H1 (cell line): ENCODE measurements at regions not wholly inside any gene's neighbourhood (a gene's known extent, or its start where the extent isn't known, plus 50 kb on each side); places are given as distances from the start of the nearest gene placed in this dataset.

Experiments
- CTCF ChIA-PET: fragments of 300-600 bp; sonication (Branson Sonifier 250); formaldehyde crosslinking; loops from one replicate; lab custom pipeline; 2021; ENCODE audit not compliant: partially characterized antibody; lab: Charles Lee
- POLR2A ChIA-PET: fragments of 300-600 bp; sonication (Branson Sonifier 250); formaldehyde crosslinking; loops from one replicate; lab custom pipeline; 2021; ENCODE audit warnings: inconsistent platforms; ENCODE audit not compliant: partially characterized antibody; lab: Charles Lee
- DNase-seq, 2 experiments: peaks; one replicate each; pipeline versions ENCODE4 v3.0.0 to v3.0.0-alpha.2; 2010 to 2022; ENCODE audit warnings: low spot score in 2 of 2, low read depth in 1 of 2, mixed read lengths in 1 of 2
- FAIRE-seq: peaks from 2 replicates; lab custom pipeline; 2011; peaks lifted over from hg19 to GRCh38; lab: Jason Lieb, UNC
- H2AFZ ChIP-seq: 2 replicates; pipeline ENCODE4 v1.8.1; 2012; ENCODE audit warnings: low read length, inconsistent platforms
- H2AK5ac ChIP-seq: 2 replicates; pipeline ENCODE4 v1.6.1; 2013; ENCODE audit warnings: low read depth, low read length
- H2BK120ac ChIP-seq: replicated peaks from 2 replicates; pipeline ENCODE3; 2013; ENCODE audit warnings: low read depth, low read length, inconsistent platforms
- H2BK12ac ChIP-seq: 2 replicates; pipeline ENCODE4 v1.6.1; 2013; ENCODE audit warnings: low read depth, low read length
- H2BK15ac ChIP-seq: 2 replicates; pipeline ENCODE4 v1.6.1; 2013; ENCODE audit warnings: low read length
- H2BK20ac ChIP-seq: 2 replicates; pipeline ENCODE4 v1.6.1; 2013; ENCODE audit warnings: low read length
- H2BK5ac ChIP-seq: 2 replicates; pipeline ENCODE4 v1.6.1; 2013; ENCODE audit warnings: low read depth, low read length
- H3K14ac ChIP-seq: 2 replicates; pipeline ENCODE4 v1.6.1; 2013; ENCODE audit warnings: inconsistent platforms; ENCODE audit not compliant: insufficient read length
- H3K18ac ChIP-seq: 2 replicates; pipeline ENCODE4 v1.6.1; 2013; ENCODE audit warnings: low read length; ENCODE audit errors: extremely low read depth
- H3K23ac ChIP-seq: 2 replicates; pipeline ENCODE4 v1.6.1; 2013; ENCODE audit warnings: inconsistent platforms; ENCODE audit not compliant: insufficient read length
- H3K23me2 ChIP-seq: 2 replicates; pipeline ENCODE4 v1.6.1; 2013; ENCODE audit warnings: low read depth, low read length
- H3K27ac ChIP-seq: 2 replicates; pipeline ENCODE4 v1.6.1; 2011; ENCODE audit warnings: low read depth, low read length, inconsistent platforms
- H3K27me3 ChIP-seq, 4 experiments: replicated peaks in 1 of 4; 1 replicate in 1 of 4; 2 replicates in 3 of 4; pipeline versions ENCODE4 v1.6.1 to v1.8.1; 2011 to 2013; ENCODE audit warnings: low read length in 3 of 4, mild to moderate bottlenecking in 3 of 4, inconsistent platforms in 2 of 4, mixed read lengths in 2 of 4, moderate library complexity in 1 of 4; ENCODE audit not compliant: control insufficient read depth in 3 of 4, insufficient read depth in 3 of 4; ENCODE audit errors: extremely low read depth in 1 of 4
- H3K36me3 ChIP-seq, 4 experiments: 2 replicates each; pipeline versions ENCODE4 v1.6.1 to v1.8.1; 2011 to 2013; ENCODE audit warnings: mild to moderate bottlenecking in 4 of 4, low read length in 3 of 4, moderate library complexity in 2 of 4, control low read depth in 1 of 4, inconsistent platforms in 1 of 4; ENCODE audit not compliant: insufficient read depth in 4 of 4, control insufficient read depth in 2 of 4
- H3K4ac ChIP-seq: replicated peaks from 2 replicates; pipeline ENCODE3; 2013; ENCODE audit warnings: low read length, low read depth, mixed read lengths, inconsistent platforms; ENCODE audit not compliant: insufficient read length
- H3K4me1 ChIP-seq, 4 experiments: replicated peaks in 1 of 4; 1 replicate in 1 of 4; 2 replicates in 3 of 4; pipeline versions ENCODE4 v1.6.1 to v1.8.1; 2011 to 2013; ENCODE audit warnings: low read length in 3 of 4, inconsistent platforms in 2 of 4, mixed read lengths in 1 of 4; ENCODE audit not compliant: insufficient read depth in 4 of 4, control insufficient read depth in 3 of 4
- H3K4me2 ChIP-seq, 2 experiments: 2 replicates each; pipeline versions ENCODE4 v1.6.1 to v1.8.1; 2011 to 2013; ENCODE audit warnings: low read depth in 2 of 2, low read length in 2 of 2, control low read depth in 1 of 2, inconsistent platforms in 1 of 2, mild to moderate bottlenecking in 1 of 2; ENCODE audit not compliant: insufficient read depth in 1 of 2
- H3K4me3 ChIP-seq, 4 experiments: fragments of 200-600, 300-600 bp in 1 of 4; sonication (generic), shearing (Covaris generic), sonication (Bioruptor Twin) in 1 of 4; 2 replicates each; pipeline versions ENCODE4 v1.5.1 to v1.8.1; 2011 to 2016; ENCODE audit warnings: low read length in 4 of 4, low read depth in 3 of 4, control low read depth in 2 of 4, inconsistent platforms in 2 of 4, mild to moderate bottlenecking in 2 of 4, mixed read lengths in 1 of 4, moderate library complexity in 1 of 4; ENCODE audit not compliant: insufficient read depth in 2 of 4; ENCODE audit errors: extremely low read depth in 1 of 4
- H3K56ac ChIP-seq: replicated peaks from 2 replicates; pipeline ENCODE3; 2013; ENCODE audit warnings: low read depth, mild to moderate bottlenecking, mixed read lengths, low read length, inconsistent platforms; ENCODE audit not compliant: insufficient read length
- H3K79me1 ChIP-seq: 2 replicates; pipeline ENCODE4 v1.6.1; 2013; ENCODE audit warnings: low read depth, low read length, control low read depth
- H3K79me2 ChIP-seq, 2 experiments: 2 replicates each; pipeline versions ENCODE4 v1.6.1 to v1.8.1; 2012 to 2013; ENCODE audit warnings: low read length in 2 of 2, mild to moderate bottlenecking in 2 of 2, inconsistent platforms in 1 of 2; ENCODE audit not compliant: insufficient read depth in 2 of 2, control insufficient read depth in 1 of 2
- H3K9ac ChIP-seq, 4 experiments: replicated peaks in 1 of 4; 1 replicate in 1 of 4; 2 replicates in 3 of 4; pipeline versions ENCODE4 v1.6.1 to v1.8.1; 2011 to 2013; ENCODE audit warnings: low read depth in 3 of 4, low read length in 3 of 4, control low read depth in 2 of 4, mild to moderate bottlenecking in 2 of 4, moderate library complexity in 2 of 4, inconsistent platforms in 1 of 4; ENCODE audit errors: extremely low read depth in 1 of 4
- H3K9me3 ChIP-seq, 2 experiments: 2 replicates each; pipeline versions ENCODE4 v1.6.1 to v1.8.1; 2012 to 2013; ENCODE audit warnings: mild to moderate bottlenecking in 2 of 2, moderate library complexity in 2 of 2, control low read depth in 1 of 2, inconsistent platforms in 1 of 2, low read depth in 1 of 2, low read length in 1 of 2, mixed read lengths in 1 of 2; ENCODE audit not compliant: insufficient read depth in 2 of 2
- H4K20me1 ChIP-seq, 2 experiments: replicated peaks in 1 of 2; 2 replicates each; pipeline versions ENCODE3 to v1.8.1; 2011 to 2013; ENCODE audit warnings: inconsistent platforms in 2 of 2, low read length in 2 of 2, mild to moderate bottlenecking in 1 of 2; ENCODE audit not compliant: insufficient read depth in 2 of 2, control insufficient read depth in 1 of 2
- H4K5ac ChIP-seq: 2 replicates; pipeline ENCODE4 v1.6.1; 2013; ENCODE audit warnings: low read length, low read depth, mixed read lengths, inconsistent platforms; ENCODE audit not compliant: insufficient read length
- H4K8ac ChIP-seq: 2 replicates; pipeline ENCODE4 v1.8.0; 2013; ENCODE audit warnings: mild to moderate bottlenecking, moderate library complexity, low read length, inconsistent platforms; ENCODE audit not compliant: insufficient read depth; ENCODE audit errors: extremely low read depth
- H4K91ac ChIP-seq: replicated peaks from 2 replicates; pipeline ENCODE3; 2013; ENCODE audit warnings: low read length, mixed read lengths, inconsistent platforms; ENCODE audit not compliant: insufficient read length
- BACH1 ChIP-seq: IDR thresholded peaks from 2 replicates; pipeline ENCODE4 v1.6.1; 2012; ENCODE audit warnings: low read length, improper control_type of control experiment
- CEBPB ChIP-seq: IDR thresholded peaks from 2 replicates; pipeline ENCODE4 v1.6.1; 2012; ENCODE audit warnings: low read depth, low read length
- CHD2 ChIP-seq: IDR thresholded peaks from 2 replicates; pipeline ENCODE4 v1.6.1; 2012; ENCODE audit warnings: low read length, improper control_type of control experiment
- CTBP2 ChIP-seq: IDR thresholded peaks from 2 replicates; pipeline ENCODE4 v1.7.0; 2011; ENCODE audit warnings: borderline replicate concordance, mild to moderate bottlenecking, moderate library complexity, mixed read lengths, low read length; ENCODE audit not compliant: insufficient read depth, insufficient read length
- JUN ChIP-seq: IDR thresholded peaks from 2 replicates; pipeline ENCODE4 v1.6.1; 2011; ENCODE audit warnings: low read depth, mild to moderate bottlenecking, improper control_type of control experiment, low read length
- JUND ChIP-seq: IDR thresholded peaks from 2 replicates; pipeline ENCODE4 v1.6.1; 2011; ENCODE audit warnings: mild to moderate bottlenecking, improper control_type of control experiment, low read length
- KDM4A ChIP-seq: IDR thresholded peaks from one replicate; pipeline ENCODE4 v1.7.1; 2012; ENCODE audit warnings: low read depth, mild to moderate bottlenecking, moderate library complexity, low read length, inconsistent platforms; ENCODE audit not compliant: severe bottlenecking
- RAD21 ChIP-seq, 2 experiments: IDR thresholded peaks in 1 of 2; conservative IDR thresholded peaks in 1 of 2; 2 replicates each; pipeline ENCODE4 v1.6.1; 2011; ENCODE audit warnings: low read depth in 2 of 2, low read length in 2 of 2, improper control_type of control experiment in 1 of 2, inconsistent platforms in 1 of 2, mild to moderate bottlenecking in 1 of 2, moderate library complexity in 1 of 2
- RFX5 ChIP-seq: IDR thresholded peaks from 2 replicates; pipeline ENCODE4 v1.6.1; 2011; ENCODE audit warnings: low read depth, low read length, improper control_type of control experiment, borderline replicate concordance
- RNF2 ChIP-seq: fragments of 200-900, 300-1000 bp; sonication (generic); IDR thresholded peaks from 2 replicates; pipeline ENCODE4 v1.7.1; 2016; ENCODE audit warnings: borderline replicate concordance, low read depth, mild to moderate bottlenecking, antibody characterized with exemption, low read length; ENCODE audit not compliant: poor library complexity, severe bottlenecking; ENCODE audit errors: missing control alignments
- SIN3A ChIP-seq, 2 experiments: IDR thresholded peaks in 1 of 2; conservative IDR thresholded peaks in 1 of 2; 2 replicates each; pipeline ENCODE4 v1.6.1; 2011 to 2012; ENCODE audit warnings: low read length in 2 of 2, improper control_type of control experiment in 1 of 2, low read depth in 1 of 2, mild to moderate bottlenecking in 1 of 2
- SIX5 ChIP-seq: IDR thresholded peaks from 2 replicates; pipeline ENCODE4 v1.6.1; 2011; ENCODE audit warnings: mild to moderate bottlenecking, low read depth, low read length
- SP1 ChIP-seq: IDR thresholded peaks from 2 replicates; pipeline ENCODE4 v1.6.1; 2011; ENCODE audit warnings: low read depth, low read length
- TAF1 ChIP-seq: IDR thresholded peaks from 2 replicates; pipeline ENCODE4 v1.6.1; 2011; ENCODE audit warnings: mild to moderate bottlenecking, low read depth, low read length
- TBP ChIP-seq: IDR thresholded peaks from 2 replicates; pipeline ENCODE4 v1.6.1; 2011; ENCODE audit warnings: low read depth, low read length, improper control_type of control experiment
- ZNF274 ChIP-seq: IDR thresholded peaks from 2 replicates; pipeline ENCODE4 v1.7.0; 2012; ENCODE audit warnings: low read length, borderline replicate concordance; ENCODE audit errors: extremely low read depth
- WGBS, 2 experiments: shearing (Covaris generic) in 1 of 2; methylation state at CpG; one replicate each; pipeline versions ENCODE4 v1.1.6 to v1.1.7; 2013 to 2015; ENCODE audit warnings: low lambda C conversion rate in 2 of 2, mixed read lengths in 2 of 2, inconsistent platforms in 1 of 2, low coverage in 1 of 2, missing lambda C conversion rate in 1 of 2; ENCODE audit not compliant: insufficient replicate concordance in 2 of 2, insufficient coverage in 1 of 2, insufficient read length in 1 of 2; ENCODE audit errors: extremely low coverage in 1 of 2, missing lambda C conversion rate in 1 of 2; 5-methylcytosine and 5-hydroxymethylcytosine counted together

DNA sequence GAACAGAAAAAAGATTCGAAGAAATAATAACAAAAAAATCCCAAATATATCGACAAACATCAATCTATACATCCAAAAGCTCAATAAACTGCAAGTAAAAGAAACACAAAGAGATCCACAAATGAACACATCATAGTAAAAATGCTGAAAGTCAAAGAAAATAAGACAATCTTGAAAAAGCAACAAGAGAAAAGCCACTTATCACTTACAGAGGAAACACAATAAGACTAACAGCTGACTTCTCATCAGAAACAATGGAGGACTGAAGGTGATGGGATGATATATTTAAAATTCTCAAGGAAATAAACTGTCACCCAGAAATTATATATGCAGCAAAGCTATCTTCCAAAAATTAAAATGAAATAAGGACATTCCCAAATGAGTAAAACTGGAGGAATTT lies 140.3 kb downstream of the NDUFA10 start:
- Histone ChIP-seq H4K5ac (no peak overlapping the region), H3K14ac (no peak overlapping the region), H3K23ac (no peak overlapping the region), H3K27ac (no peak overlapping the region), H3K9ac (no peak overlapping the region), H4K8ac (no peak overlapping the region), H2BK15ac (no peak overlapping the region), H2BK12ac (no peak overlapping the region), H4K91ac (no peak overlapping the region), H2BK5ac (no peak overlapping the region), H3K27me3 (no peaks in the 10 kb centered on the region), H3K4me1 (no peaks in the 10 kb centered on the region), H2BK120ac (no peak overlapping the region), H2AFZ (no peak overlapping the region), H3K79me1 (no peaks in the 10 kb centered on the region), H2BK20ac (no peak overlapping the region), H3K23me2 (no peaks in the 10 kb centered on the region), H3K56ac (no peak overlapping the region), H3K18ac (no peak overlapping the region), H3K4ac (no peak overlapping the region), H4K20me1 (no peaks in the 10 kb centered on the region), H2AK5ac (no peak overlapping the region), H3K4me3 (no peak overlapping the region), H3K36me3 (no peaks in the 10 kb centered on the region), H3K4me2 (no peak overlapping the region), H3K79me2 (no peaks in the 10 kb centered on the region), H3K9me3 (peaks cover 15 to 16% of the 10 kb centered on the region in 2 experiments)
- ChIA-PET CTCF (no interaction called here), POLR2A (no interaction called here)
- no peak for FAIRE-seq
- no peak for DNase-seq
- 97% methylated on average over 2 of the region's 2 CpGs; no CpG with 5 or more reads in 1 of the 2 experiments for WGBS, 2 experiments
- TF ChIP-seq CEBPB (no peak), TBP (no peak), SIN3A (conservative IDR thresholded peaks at IDR 0.05 in 1 of 2, IDR thresholded peaks at IDR 0.05 in 1 of 2; ENCODE audit: low read depth in 1 of 2, low read length in 2 of 2) (no peak), RAD21 (IDR thresholded peaks at IDR 0.05 in 1 of 2, conservative IDR thresholded peaks at IDR 0.05 in 1 of 2; ENCODE audit: low read depth in 2 of 2, low read length in 2 of 2) (no peak), JUND (no peak), SP1 (no peak), JUN (no peak), ZNF274 (no peak), BACH1 (no peak), CTBP2 (no peak), RFX5 (no peak), CHD2 (no peak), KDM4A (no peak), RNF2 (no peak), TAF1 (no peak), SIX5 (no peak)
